ENCODE measurements at regions not wholly inside any gene's neighbourhood (a gene's known extent, or its start where the extent isn't known, plus 50 kb on each side); places are given as distances from the start of the nearest gene placed in this dataset.
"Not testable (repeated sequence)": the region's sequence is repeated elsewhere in the genome, so short reads cannot be mapped to it uniquely, and the experiment has no call there.

DNA sequence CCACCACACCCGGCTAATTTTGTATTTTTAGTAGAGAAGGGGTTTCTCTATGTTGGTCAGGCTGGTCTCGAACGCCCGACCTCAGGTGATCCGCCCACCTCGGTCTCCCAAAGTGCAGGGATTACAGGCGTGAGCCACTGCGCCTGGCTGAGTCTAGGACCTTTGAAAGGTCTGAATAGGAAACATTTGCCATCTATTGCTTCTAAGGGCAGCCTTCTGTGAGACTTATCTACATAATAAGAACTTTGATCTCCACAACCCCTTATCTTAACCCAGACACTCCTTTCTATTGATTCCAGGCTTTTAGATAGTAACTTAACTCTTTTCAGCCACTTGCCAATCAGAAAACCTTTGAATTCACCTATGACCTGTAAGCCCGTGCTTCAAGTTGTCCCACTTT is 112.0 kb upstream of the NPY start:
- dilution Hi-C loops (cut with HindIII; ENCODE audit: low sequenced_read_pairs, unreplicated experiment); H4K5ac ChIP-seq (ENCODE audit: low read depth, low read length); H4K8ac ChIP-seq (ENCODE audit: low read depth in 2 of 2, low read length in 2 of 2); H3K9me1 ChIP-seq (ENCODE audit: insufficient read depth, low read length); BruUV-seq (replicated peaks); POLR2A ChIA-PET (ENCODE audit: unreplicated experiment); ATAC-seq (ENCODE audit: low read depth); H3K9ac ChIP-seq (ENCODE audit: low read depth, low read length); H2BK5ac ChIP-seq (ENCODE audit: low read depth, low read length, poor library complexity, severe bottlenecking); intact Hi-C loops (cut with micrococcal nuclease); DNase-seq; H3K14ac ChIP-seq (replicated peaks; ENCODE audit: low read depth, low read length); H2BK15ac ChIP-seq (ENCODE audit: low read depth, low read length); H3K56ac ChIP-seq (ENCODE audit: extremely low read depth, insufficient read depth, low read length); H3K4ac ChIP-seq (ENCODE audit: low read depth, low read length); H4K20me1 ChIP-seq (ENCODE audit: insufficient read depth, low read length); H3K27ac ChIP-seq (ENCODE audit: insufficient read depth, low read length); H3K23ac ChIP-seq (ENCODE audit: low read depth, low read length); CTCF ChIA-PET; H2BK20ac ChIP-seq (ENCODE audit: low read depth, low read length); H4K91ac ChIP-seq (ENCODE audit: insufficient read depth, low read depth, low read length); H3K79me1 ChIP-seq (ENCODE audit: low read depth in 1 of 2, low read length in 2 of 2); in situ Hi-C loops (cut with MboI; ENCODE audit: low sequenced_read_pairs); H2BK120ac ChIP-seq (ENCODE audit: low read depth, low read length); H2AK9ac ChIP-seq (replicated peaks; ENCODE audit: low read depth, low read length, poor library complexity); H3K36me3 ChIP-seq (ENCODE audit: control insufficient read depth, insufficient read depth, low read length); H2AK5ac ChIP-seq (ENCODE audit: low read depth, low read length); H3K18ac ChIP-seq (ENCODE audit: low read depth, low read length); H3K4me1 ChIP-seq (ENCODE audit: control insufficient read depth, insufficient read depth, low read length); H3K9me3 ChIP-seq (ENCODE audit: control insufficient read depth, insufficient read depth, low read length); H3K4me2 ChIP-seq (ENCODE audit: low read depth, low read length); H2AFZ ChIP-seq (replicated peaks; ENCODE audit: low read length, poor library complexity); H3K27me3 ChIP-seq (ENCODE audit: control insufficient read depth, insufficient read depth, low read length); H3K4me3 ChIP-seq (ENCODE audit: insufficient read depth, low read depth, low read length): not testable (repeated sequence)
- WGBS, 2 experiments (ENCODE audit: extremely low coverage in 2 of 2, insufficient read length in 1 of 2): 40% methylated on average over 1 of the region's 9 CpGs; no CpG with 5 or more reads in 1 of the 2 experiments

Data from IMR-90 (cell line).